Right ventricle myocardium inferior (tissue), 1 donor: ENCODE measurements at regions not wholly inside any gene's neighbourhood (a gene's known extent, or its start where the extent isn't known, plus 50 kb on each side); places are given as distances from the start of the nearest gene placed in this dataset.
"Not testable (repeated sequence)": the region's sequence is repeated elsewhere in the genome, so short reads cannot be mapped to it uniquely, and the experiment has no call there.

Experiments
- ATAC-seq: fragments of 200-7000 bp; cut with Tn5 transposase; one replicate; pipeline ENCODE4 v1.9.1; 2020; ENCODE audit warnings: mild to moderate bottlenecking, moderate library complexity
- DNase-seq: peaks from one replicate; pipeline ENCODE4 v3.0.0; 2021; ENCODE audit errors: missing footprints
- intact Hi-C: fragments of 100-400 bp; cut with DNase I; formaldehyde crosslinking; loops from one replicate; pipeline ENCODE4 v1.11.0; 2022
- donor health status: DM: no; HTN: yes; CAD: no; lungs with severe emphysema.

DNA sequence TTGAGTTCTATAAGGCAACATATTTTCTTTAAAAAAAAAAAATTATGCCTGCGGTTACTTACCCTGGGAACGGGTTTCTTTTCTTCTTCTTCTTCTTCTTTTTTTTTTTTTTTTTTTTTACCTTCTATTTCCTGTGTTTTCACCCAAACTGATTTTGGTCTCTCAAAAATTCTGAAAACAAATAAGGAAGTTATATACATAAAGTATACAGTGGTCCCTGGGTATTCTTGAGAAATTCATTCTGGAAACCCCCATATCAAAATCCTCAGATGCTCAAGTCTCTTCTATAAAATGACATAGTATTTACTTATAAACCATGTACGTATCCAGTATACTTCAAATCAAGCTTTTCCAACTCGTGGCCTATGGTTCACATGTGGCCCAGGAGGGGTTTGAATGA lies 326.7 kb downstream of the MAT2B start:
- DNase-seq, result no peak
- ATAC-seq, result no peak
- intact Hi-C loops, result no loop called here

DNA sequence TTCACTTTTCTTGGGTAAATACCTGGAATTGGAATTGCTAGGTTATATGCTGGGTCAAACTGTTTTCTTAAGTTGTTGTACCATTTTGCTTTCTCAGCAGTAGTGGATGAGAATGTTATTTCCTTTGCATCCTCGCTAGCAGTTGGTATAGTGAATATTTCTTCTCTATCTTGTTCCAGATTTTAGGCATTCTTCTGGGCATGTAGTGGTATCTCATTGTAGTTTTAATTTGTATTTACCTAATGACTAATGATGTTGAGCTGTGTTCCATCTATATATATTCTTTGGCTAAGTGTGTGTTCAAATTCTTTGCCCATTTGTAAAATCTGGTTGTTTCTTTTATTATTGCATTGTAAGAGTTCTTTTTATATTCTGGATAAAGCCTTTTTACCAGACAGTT lies 333.3 kb downstream of the MAT2B start:
- DNase-seq, result no peak
- intact Hi-C loops, result no loop called here
- no peak for ATAC-seq

DNA sequence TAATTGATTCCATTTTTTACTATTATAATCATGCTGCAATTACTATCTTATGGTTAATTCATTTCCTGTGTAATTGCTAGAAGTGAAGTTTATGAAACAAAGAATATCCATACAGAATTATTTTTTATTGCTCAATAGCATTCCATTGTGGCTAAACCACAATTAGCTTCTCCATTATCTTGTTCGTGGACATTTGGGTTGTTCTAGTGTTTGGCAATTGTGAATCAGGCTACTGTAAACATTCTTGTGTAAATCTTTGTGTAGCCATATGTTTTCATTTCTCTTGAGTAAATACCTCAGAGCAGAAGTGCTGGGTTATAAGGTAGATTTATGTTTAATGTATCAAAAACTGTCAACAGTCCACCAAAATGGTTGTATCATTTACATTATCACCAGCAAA lies 341.1 kb downstream of the MAT2B start:
- intact Hi-C loops, result no loop called here
- no peak for ATAC-seq
- DNase-seq, result no peak

DNA sequence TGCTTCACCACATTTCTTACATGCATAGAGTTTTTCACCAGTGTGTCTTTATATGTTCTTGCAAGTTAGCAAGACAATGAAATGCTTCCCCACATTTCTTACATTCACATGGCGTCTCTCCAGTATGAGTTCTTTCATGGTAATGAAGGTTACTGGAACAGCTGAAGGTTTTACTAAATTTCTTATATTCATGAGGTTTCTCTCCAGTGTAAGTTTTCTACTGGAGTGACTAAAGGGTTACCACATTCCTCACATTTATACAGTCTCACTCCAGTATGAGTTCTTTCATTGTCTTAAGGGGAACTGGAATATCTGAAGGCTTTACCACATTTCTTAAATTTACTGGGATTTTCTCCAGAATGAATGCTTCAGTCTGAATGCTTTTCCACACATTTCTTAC lies 350.3 kb downstream of the MAT2B start:
- intact Hi-C loops, result no loop called here
- DNase-seq (no peak), ATAC-seq (no peak)

DNA sequence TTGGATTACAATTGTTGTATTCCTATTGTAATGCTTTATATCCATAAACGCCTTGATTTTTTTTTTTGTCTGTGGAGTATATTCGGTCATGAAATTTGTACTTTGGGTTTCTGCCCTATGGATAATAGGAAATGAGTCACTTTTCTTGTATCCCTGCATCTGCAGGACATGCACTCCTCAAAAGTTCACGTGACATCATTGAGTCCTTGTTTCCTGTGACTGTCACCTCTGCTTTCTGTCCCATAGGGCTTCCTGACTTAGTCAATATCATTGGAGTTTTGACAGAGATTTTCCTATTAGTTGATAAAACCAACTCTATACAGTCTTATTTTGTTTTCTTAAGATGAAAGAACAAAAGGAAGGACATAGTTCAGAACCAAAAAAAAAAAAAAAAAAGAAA lies 356.3 kb downstream of the MAT2B start:
- DNase-seq (no peak), ATAC-seq (no peak)
- intact Hi-C loops, result no loop called here

DNA sequence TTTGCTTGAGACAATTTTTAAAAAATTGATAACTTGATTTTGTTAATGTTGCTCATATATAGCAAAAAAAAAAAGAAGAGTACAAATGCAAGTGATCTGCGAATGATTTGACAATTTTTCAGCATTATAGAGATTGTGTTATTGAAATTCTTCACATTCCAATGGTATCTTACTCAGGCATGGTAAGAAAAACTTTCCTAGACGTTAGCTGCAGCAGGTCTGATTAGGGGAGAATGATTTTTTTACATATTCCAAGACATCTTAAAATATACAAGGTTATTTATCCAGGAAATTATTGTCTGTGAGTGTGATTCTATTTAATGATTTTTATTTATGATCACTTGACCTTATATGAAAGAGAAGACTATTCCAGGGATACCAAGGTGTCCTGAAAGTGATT lies 361.9 kb downstream of the MAT2B start:
- DNase-seq, result no peak
- intact Hi-C loops, result no loop called here
- ATAC-seq, result no peak

DNA sequence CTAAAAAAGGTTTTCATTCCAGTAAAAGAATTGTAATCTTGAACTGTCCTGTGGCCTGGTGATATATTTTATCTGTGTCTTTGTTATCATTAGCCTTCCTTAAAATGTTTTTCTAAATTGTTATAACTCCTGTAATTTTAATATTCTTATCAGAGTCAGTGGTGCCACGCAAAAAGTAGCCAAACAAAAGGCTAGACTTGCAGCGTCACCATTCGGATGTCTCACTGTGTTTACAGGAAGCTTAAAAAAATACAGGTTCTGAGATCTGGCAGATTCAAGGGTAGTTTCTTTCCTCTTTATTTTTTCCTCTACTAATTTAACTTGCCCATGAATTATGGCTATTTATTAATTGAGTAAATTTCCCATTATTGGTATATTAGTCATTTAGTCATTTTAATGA lies 362.3 kb downstream of the MAT2B start:
- ATAC-seq (no peak), DNase-seq (no peak)
- intact Hi-C loops, result no loop called here

DNA sequence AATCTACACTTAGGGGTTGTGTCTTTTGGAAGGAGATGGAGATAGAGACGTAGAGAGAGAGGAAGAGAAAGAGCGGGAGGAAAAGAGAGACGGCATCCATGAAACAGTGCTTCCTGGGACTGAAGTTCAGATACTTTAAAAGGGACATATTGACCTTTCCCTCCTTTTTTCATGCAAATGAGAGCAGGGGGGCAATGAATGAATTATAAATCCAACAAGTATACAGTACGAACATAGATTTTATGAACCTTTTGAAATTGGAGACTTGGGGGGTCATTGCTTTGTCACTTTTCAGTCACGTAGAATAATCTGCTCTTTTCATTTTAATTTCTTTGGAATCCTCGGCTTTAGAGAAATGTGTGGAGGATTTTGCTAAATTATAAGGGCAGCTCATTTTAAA lies 364.2 kb downstream of the MAT2B start:
- ATAC-seq (no peak), DNase-seq (no peak)
- intact Hi-C loops, result no loop called here

DNA sequence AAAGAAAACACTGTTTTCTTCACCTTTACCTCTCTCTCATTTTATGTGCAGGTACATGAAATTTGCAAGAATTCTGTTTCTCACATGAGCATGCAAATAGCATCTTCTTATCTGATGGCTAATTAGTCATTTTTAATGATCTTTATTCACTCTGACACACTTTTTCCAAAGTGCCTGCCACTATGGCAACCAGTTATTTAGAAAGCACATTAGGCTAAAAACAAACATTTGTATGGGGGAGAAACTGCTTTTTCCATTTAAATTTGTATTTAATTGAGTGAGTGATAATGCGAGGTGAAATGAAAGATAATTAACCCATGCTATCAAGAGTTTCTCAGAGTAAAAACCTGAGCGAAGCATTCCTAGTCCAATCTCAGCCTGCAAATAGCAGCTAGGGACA lies 365.0 kb downstream of the MAT2B start:
- ATAC-seq (no peak), DNase-seq (no peak)
- intact Hi-C loops, result no loop called here

DNA sequence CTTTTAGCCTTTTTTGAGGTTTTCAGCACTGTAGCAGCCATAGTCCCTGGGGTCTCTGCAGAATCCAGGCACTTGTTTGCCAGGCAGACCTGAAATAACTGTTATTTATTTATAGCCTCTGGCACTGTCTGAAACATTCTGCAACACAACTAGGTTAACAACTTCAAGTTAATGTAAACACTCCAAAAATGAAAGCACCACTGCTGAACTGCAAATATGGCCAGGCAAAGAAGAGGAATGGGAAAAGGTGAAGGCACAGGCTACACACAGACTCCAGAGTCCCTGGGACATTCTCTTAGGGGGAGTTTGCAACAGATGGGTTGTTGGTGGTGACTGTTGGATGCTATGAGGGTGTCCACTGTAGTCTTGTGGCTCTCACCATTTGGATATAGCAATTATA lies 369.0 kb downstream of the MAT2B start:
- intact Hi-C loops, result no loop called here
- ATAC-seq (no peak), DNase-seq (no peak)

DNA sequence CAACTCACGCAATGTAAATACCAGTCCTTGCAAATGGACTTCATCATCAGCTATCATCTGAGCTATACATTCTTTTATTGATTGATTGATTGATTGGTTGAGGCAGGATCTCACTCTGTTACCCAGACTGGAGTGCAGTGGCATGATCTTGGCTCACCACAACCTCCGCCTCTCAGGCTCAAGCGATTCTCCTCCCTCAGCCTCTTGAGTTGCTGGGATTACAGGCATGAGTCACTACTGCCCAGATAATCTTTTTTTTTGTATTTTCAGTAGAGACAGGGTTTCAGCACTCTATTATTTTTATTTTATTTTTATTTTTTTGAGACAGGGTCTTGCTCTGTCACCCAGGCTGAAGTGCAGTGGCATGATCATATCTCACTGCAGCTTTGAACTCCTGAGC lies 369.5 kb downstream of the MAT2B start:
- intact Hi-C loops, ATAC-seq, DNase-seq: not testable (repeated sequence)

DNA sequence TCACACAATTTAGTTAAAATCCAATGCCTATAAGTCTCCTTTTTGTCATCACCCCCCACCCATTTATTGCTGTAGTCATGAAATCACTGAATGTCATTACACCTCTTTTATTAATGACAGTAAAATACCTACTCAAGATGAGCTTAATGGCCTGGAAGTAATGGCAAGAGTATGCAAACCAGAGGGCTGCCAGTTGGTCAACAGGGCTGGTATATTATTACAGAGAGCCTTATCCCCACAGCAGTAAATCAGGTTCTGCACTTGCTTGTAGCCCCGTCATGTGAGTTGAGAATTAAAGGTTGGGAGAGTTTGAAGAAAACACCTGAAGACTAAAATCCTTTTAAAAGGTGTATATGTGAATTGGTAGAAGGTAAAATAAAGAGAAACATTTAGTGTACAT lies 372.4 kb downstream of the MAT2B start:
- intact Hi-C loops, result no loop called here
- no peak for DNase-seq

DNA sequence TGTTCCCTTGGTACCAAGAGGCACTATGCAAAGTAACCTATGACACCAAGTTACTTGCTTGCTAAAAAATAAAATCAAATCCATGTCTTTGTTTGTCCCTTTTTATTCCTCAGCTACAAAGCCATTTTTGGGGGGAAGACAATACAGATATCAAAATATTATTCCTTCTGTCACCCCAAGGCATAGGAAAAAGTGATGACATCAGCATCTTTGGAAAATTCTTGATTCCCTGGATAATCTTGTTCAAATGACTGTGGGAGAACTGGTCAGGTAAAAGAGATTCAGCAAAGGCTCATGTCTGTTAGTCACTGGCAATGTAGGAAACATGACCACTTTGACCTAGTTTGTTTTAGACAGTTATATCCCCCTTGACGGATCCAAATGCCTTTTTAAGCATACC lies 373.1 kb downstream of the MAT2B start:
- DNase-seq, result no peak
- intact Hi-C loops, result no loop called here
- no peak for ATAC-seq

More for the DNA sequence above, 372.4 kb downstream of the MAT2B start:
- ATAC-seq, result no peak

DNA sequence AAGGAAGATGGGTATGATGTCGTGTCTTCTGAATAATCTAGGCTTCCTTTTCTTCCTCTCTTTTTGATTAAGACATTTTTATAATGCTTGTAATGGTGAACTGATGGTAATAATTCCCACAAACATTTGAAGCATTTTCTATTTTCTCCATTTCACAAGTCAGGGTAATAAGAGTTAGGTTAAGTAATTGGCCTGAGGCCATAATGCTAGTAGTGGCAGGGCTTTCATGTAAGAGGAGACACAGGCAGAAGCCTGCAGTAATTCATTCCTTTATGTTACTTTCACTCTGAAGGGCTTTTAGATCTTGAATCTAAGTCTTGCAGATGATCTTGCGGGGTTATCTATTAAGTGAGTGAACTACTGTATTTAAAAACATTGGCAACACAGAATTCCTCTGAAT lies 374.9 kb downstream of the MAT2B start:
- intact Hi-C loops, result no loop called here
- DNase-seq (no peak), ATAC-seq (no peak)

DNA sequence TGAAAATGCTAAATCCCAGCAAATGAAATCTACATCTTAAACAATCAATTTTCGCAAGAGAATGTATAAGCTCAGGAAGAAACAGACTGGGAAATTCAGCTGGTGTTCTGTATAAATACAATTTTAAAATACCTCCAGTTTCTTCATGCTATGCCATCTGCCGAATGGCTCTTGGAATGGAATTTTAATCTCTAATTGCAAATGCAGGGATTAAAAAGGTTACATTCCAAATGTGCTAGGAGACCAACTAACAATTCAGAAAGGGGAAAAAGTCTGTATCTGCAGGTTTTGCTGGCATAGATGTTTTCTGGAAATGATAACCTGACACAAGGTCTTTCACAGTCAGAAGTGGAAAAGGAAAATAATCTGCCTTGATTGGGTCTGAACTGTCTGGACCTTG lies 379.7 kb downstream of the MAT2B start:
- DNase-seq, result no peak
- no peak for ATAC-seq
- intact Hi-C loops, result no loop called here

DNA sequence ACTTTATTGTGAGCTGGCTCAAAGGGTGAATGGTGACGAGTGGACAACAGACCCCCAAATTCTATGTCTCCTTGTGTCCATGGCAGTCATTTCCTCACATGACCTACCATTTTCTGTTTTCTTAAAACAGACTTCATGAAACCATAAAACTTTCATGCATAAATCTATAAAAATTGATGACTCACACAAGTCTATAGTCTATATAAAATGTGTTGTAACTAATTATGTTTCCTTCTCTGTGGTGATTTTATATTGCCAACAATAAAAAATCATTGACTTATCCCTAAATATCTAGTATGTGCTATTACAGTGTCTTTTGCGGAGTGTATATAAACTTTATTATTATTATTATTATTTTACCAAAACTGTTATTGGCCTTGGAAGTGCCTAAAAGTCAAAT lies 382.4 kb downstream of the MAT2B start:
- ATAC-seq (no peak), DNase-seq (no peak)
- intact Hi-C loops, result no loop called here

DNA sequence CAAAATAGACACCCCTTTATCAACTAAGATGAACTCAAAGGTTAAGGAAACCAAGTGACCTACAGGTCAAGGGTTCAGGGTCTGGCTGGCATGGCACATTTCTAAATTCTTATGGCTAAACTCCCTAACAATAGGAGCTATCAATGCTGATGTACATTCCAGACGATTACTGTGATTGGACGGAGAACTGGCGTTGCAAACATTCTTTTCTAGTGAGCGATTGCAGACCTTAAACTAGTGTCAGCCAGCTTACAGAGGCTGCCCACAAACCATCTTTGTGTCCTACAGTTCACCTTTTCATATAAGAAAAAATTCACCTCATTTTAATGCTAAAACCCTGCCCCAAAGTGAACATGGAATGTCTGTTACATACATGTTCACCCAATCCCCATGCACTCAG lies 382.9 kb downstream of the MAT2B start:
- no peak for DNase-seq
- ATAC-seq, result no peak
- intact Hi-C loops, result no loop called here

DNA sequence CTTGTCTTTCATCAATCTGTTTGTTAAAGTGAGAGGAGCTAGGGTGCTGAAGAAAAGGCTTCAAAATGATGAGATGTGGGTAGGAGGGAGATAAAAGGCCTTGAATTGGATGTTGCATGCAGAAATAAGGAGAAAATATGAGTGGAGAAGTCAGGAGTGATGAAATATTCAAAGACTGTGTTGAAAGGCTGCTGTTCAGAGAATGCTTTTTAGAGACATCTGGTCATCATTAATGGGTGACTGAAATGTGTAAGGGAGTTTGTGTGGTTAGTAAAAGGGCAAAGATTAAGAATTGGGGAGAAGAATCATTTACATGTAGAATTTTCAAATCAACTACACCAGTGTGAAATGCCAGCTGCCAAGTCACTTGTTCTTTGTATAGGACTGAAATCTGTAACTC lies 383.9 kb downstream of the MAT2B start:
- ATAC-seq (no peak), DNase-seq (no peak)
- intact Hi-C loops, result no loop called here

DNA sequence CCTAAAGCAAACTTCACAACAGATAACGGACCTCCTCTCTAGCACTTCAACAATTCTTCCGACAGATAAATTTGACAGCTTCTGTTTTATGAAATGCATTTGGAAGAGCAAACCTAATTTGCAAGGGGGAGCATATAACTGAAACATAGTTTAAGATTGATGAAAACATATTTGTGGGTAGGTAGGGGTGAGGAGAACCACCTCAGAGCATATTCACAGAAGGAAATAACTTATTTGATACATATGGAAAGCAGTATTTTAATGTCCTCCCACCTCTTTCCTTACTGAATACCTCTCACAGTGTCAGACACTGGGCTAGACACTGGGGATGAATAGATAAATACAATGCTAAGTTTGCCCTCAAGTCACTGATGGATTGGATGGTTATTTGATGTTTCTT lies 384.8 kb downstream of the MAT2B start:
- DNase-seq (no peak), ATAC-seq (no peak)
- intact Hi-C loops, result no loop called here

DNA sequence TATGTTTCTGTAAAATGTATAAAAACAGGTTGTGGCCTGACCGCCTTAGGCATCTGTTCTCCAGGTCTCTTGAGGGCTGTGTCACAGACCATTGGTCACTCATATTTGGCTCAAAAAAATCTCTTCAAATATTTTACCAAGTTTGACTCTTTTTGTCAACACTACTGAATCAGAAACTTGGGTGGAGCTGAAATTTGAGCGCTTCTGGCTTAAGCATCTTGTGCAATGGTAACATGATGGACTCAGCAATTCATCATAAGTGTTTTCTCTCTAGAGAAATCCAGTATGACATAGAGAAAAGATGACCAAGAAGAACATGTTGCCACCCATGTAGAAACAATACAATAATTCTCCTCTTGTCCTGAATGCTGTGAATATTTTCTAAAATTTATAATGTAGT lies 387.9 kb downstream of the MAT2B start:
- ATAC-seq (no peak), DNase-seq (no peak)
- intact Hi-C loops, result no loop called here

DNA sequence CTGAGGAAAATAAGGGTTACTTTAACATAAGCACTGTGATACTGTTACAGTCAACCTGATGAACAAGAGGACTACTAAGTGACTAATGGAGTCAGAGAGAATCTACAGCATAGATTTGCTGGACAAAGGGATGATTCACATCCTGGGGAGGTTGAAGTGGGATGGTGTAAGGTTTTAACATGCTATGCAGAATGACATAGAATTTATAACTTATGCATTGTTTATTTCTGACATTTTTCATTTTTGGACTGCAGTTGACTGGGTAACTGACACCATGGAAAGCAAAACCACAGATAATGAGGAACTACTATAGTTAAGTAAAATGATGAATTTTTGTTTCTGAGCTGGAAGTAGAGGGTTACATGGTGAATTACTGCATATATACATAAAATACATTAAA lies 389.2 kb downstream of the MAT2B start:
- ATAC-seq, result no peak
- intact Hi-C loops, result no loop called here
- no peak for DNase-seq

DNA sequence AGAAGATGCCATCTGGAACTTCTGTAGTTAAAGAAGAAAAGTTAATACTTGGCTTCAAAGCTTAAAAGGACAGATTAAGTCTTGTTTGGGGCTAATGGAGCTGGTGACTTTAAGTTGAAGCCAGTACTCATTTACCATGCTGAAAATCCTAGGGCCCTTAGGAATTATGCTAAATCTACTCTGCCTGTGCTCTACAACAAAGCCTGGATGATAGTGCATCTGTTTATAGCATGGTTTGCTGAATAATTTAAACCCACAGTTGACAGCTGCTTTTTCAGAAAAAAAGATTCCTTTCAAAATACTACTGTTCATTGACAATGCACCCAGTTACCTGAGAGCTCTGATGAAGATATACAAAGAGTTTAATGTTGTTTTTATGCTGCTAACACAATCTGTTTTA lies 393.5 kb downstream of the MAT2B start:
- DNase-seq, result no peak
- ATAC-seq, result no peak
- intact Hi-C loops, result no loop called here
